ENCODE measurements at regions not wholly inside any gene's neighbourhood (a gene's known extent, or its start where the extent isn't known, plus 50 kb on each side); places are given as distances from the start of the nearest gene placed in this dataset.

GRCh38 chr10:10778959-10779358, 238.7 kb upstream of the CELF2 start:
- ATAC-seq (ENCODE audit: low FRiP score) (peak; percentile 75), DNase-seq (ENCODE audit: low spot score) (no peak)
- no peak for TF ChIP-seq CTCF (IDR thresholded peaks at IDR 0.05)

GRCh38 chr10:10779511-10779910, 238.2 kb upstream of the CELF2 start:
- no peak for DNase-seq (ENCODE audit: low spot score)
- TF ChIP-seq CTCF (IDR thresholded peaks at IDR 0.05) = no peak
- ATAC-seq (ENCODE audit: low FRiP score) = no peak

- no peak for ATAC-seq (ENCODE audit: low FRiP score)
- no peak for DNase-seq (ENCODE audit: low spot score)
- no peak for TF ChIP-seq CTCF (IDR thresholded peaks at IDR 0.05)
Observed at GRCh38 chr10:10780746-10781145, 236.9 kb upstream of the CELF2 start.

- no peak for DNase-seq (ENCODE audit: low spot score)
- TF ChIP-seq CTCF (IDR thresholded peaks at IDR 0.05) = no peak
- no peak for ATAC-seq (ENCODE audit: low FRiP score)
Observed at GRCh38 chr10:10782603-10783002, 235.1 kb upstream of the CELF2 start.

GRCh38 chr10:10785627-10786026, 232.0 kb upstream of the CELF2 start:
- no peak for ATAC-seq (ENCODE audit: low FRiP score)
- no peak for TF ChIP-seq CTCF (IDR thresholded peaks at IDR 0.05)
- DNase-seq (ENCODE audit: low spot score) = no peak

- DNase-seq (ENCODE audit: low spot score) = no peak
- ATAC-seq (ENCODE audit: low FRiP score) = peak; percentile 33
- TF ChIP-seq CTCF (IDR thresholded peaks at IDR 0.05) = no peak
Observed at GRCh38 chr10:10786109-10787090, 231.3 kb upstream of the CELF2 start.

- no peak for TF ChIP-seq CTCF (IDR thresholded peaks at IDR 0.05)
- DNase-seq (ENCODE audit: low spot score) (no peak), ATAC-seq (ENCODE audit: low FRiP score) (no peak)
Observed at GRCh38 chr10:10787586-10787985, 230.1 kb upstream of the CELF2 start.
